NCI-H2196 treated with DMSO at 0.1 percent for 48 hours (cell line): ENCODE measurements at regions not wholly inside any gene's neighbourhood (a gene's known extent, or its start where the extent isn't known, plus 50 kb on each side); places are given as distances from the start of the nearest gene placed in this dataset.

Experiments used
- DNase-seq: peaks from one replicate; lab custom pipeline; 2025; ENCODE audit not compliant: unreplicated experiment; lab: John Stamatoyannopoulos, UW

GRCh38 chr11:8323161-8323935 lies 59.7 kb upstream of the LMO1 start:
- no peak for DNase-seq

- no peak for DNase-seq
These were observed 58.2 kb upstream of the LMO1 start for GRCh38 chr11:8321876-8322275.

- no peak for DNase-seq
These were observed 56.4 kb upstream of the LMO1 start for GRCh38 chr11:8320076-8320475.

GRCh38 chr11:8318536-8318935 lies 54.9 kb upstream of the LMO1 start:
- no peak for DNase-seq

- DNase-seq = no peak
These were observed 53.5 kb upstream of the LMO1 start for GRCh38 chr11:8317159-8317558.

- DNase-seq = no peak
These were observed 52.3 kb upstream of the LMO1 start for GRCh38 chr11:8315954-8316353.

- DNase-seq = no peak
These were observed 51.8 kb upstream of the LMO1 start for GRCh38 chr11:8315463-8315862.

GRCh38 chr11:8314916-8315315 lies 51.2 kb upstream of the LMO1 start:
- DNase-seq = no peak

- no peak for DNase-seq
These were observed 49.9 kb upstream of the LMO1 start for GRCh38 chr11:8313504-8314090.
